IMR-90 (cell line): ENCODE measurements at regions not wholly inside any gene's neighbourhood (a gene's known extent, or its start where the extent isn't known, plus 50 kb on each side); places are given as distances from the start of the nearest gene placed in this dataset.
A peak's percentile ranks its signal among the peaks of the same experiment; 100 is the strongest.

Source experiments
- ATAC-seq: fragments of 200-7000 bp; cut with Tn5 transposase; 2 replicates; pipeline ENCODE4 v1.9.1; 2020; ENCODE audit warnings: low read depth, mild to moderate bottlenecking, moderate library complexity
- BruUV-seq: library from RNA; stranded (reverse); fragments of 400-500 nt; replicated peaks from 2 replicates; lab custom pipeline; 2021; lab: Mats Ljungman, UMichigan
- CTCF ChIA-PET: fragments of 300-600 bp; formaldehyde crosslinking; extraction: SDS; loops from one replicate; lab custom pipeline; 2021; ENCODE audit warnings: antibody characterized with exemption; lab: Yijun Ruan, JAX
- POLR2A ChIA-PET: fragments of 300-600 bp; sonication (Branson Sonifier 250); formaldehyde crosslinking; loops from one replicate; lab custom pipeline; 2022; ENCODE audit warnings: antibody characterized with exemption; ENCODE audit not compliant: unreplicated experiment; lab: Charles Lee
- DNase-seq: peaks from one replicate; pipeline ENCODE4 v3.0.0; 2013
- H2AFZ ChIP-seq: replicated peaks from 2 replicates; pipeline ENCODE3; 2013; ENCODE audit warnings: low read length, mild to moderate bottlenecking; ENCODE audit not compliant: poor library complexity
- H2AK5ac ChIP-seq: 2 replicates; pipeline ENCODE4 v1.6.1; 2013; ENCODE audit warnings: low read depth, low read length, inconsistent platforms
- H2AK9ac ChIP-seq: replicated peaks from 2 replicates; pipeline ENCODE3; 2013; ENCODE audit warnings: mild to moderate bottlenecking, low read depth, low read length, moderate library complexity; ENCODE audit not compliant: poor library complexity
- H2BK120ac ChIP-seq: 2 replicates; pipeline ENCODE4 v1.6.1; 2013; ENCODE audit warnings: low read depth, low read length, inconsistent platforms
- H2BK15ac ChIP-seq: 3 replicates; pipeline ENCODE4 v1.6.1; 2013; ENCODE audit warnings: low read depth, low read length, inconsistent platforms
- H2BK20ac ChIP-seq: 2 replicates; pipeline ENCODE4 v1.6.1; 2013; ENCODE audit warnings: low read depth, mild to moderate bottlenecking, inconsistent platforms, low read length, moderate library complexity
- H2BK5ac ChIP-seq: 2 replicates; pipeline ENCODE4 v1.6.1; 2013; ENCODE audit warnings: mild to moderate bottlenecking, low read depth, low read length, inconsistent platforms; ENCODE audit not compliant: poor library complexity, severe bottlenecking
- H3K14ac ChIP-seq: replicated peaks from 2 replicates; pipeline ENCODE4 v1.6.1; 2013; ENCODE audit warnings: low read depth, low read length, inconsistent platforms
- H3K18ac ChIP-seq: 2 replicates; pipeline ENCODE4 v1.6.1; 2013; ENCODE audit warnings: low read depth, low read length, control low read depth
- H3K23ac ChIP-seq: 2 replicates; pipeline ENCODE4 v1.6.1; 2013; ENCODE audit warnings: low read depth, low read length, inconsistent platforms
- H3K27ac ChIP-seq: 2 replicates; pipeline ENCODE4 v1.5.1; 2013; ENCODE audit warnings: mild to moderate bottlenecking, control low read depth, low read length; ENCODE audit not compliant: insufficient read depth
- H3K27me3 ChIP-seq: 2 replicates; pipeline ENCODE4 v1.6.1; 2013; ENCODE audit warnings: low read length; ENCODE audit not compliant: control insufficient read depth, insufficient read depth
- H3K36me3 ChIP-seq: 2 replicates; pipeline ENCODE4 v1.6.1; 2013; ENCODE audit warnings: low read length, mixed read lengths; ENCODE audit not compliant: control insufficient read depth, insufficient read depth
- H3K4ac ChIP-seq: 2 replicates; pipeline ENCODE4 v1.6.1; 2013; ENCODE audit warnings: low read depth, low read length, inconsistent platforms
- H3K4me1 ChIP-seq: 2 replicates; pipeline ENCODE4 v1.6.1; 2013; ENCODE audit warnings: low read length, mixed read lengths; ENCODE audit not compliant: control insufficient read depth, insufficient read depth
- H3K4me2 ChIP-seq: 2 replicates; pipeline ENCODE4 v1.6.1; 2013; ENCODE audit warnings: low read depth, mild to moderate bottlenecking, control low read depth, low read length, moderate library complexity
- H3K4me3 ChIP-seq: 2 replicates; pipeline ENCODE4 v1.5.1; 2013; ENCODE audit warnings: low read depth, mild to moderate bottlenecking, control low read depth, low read length, moderate library complexity; ENCODE audit not compliant: insufficient read depth
- H3K56ac ChIP-seq: 2 replicates; pipeline ENCODE4 v1.6.1; 2013; ENCODE audit warnings: low read length, inconsistent platforms; ENCODE audit not compliant: insufficient read depth; ENCODE audit errors: extremely low read depth
- H3K79me1 ChIP-seq, 2 experiments: 2 replicates each; pipeline ENCODE4 v1.6.1; 2013; ENCODE audit warnings: low read length in 2 of 2, inconsistent platforms in 1 of 2, low read depth in 1 of 2
- H3K9ac ChIP-seq: 2 replicates; pipeline ENCODE4 v1.6.1; 2013; ENCODE audit warnings: low read depth, low read length, control low read depth
- H3K9me1 ChIP-seq: 2 replicates; pipeline ENCODE4 v1.6.1; 2013; ENCODE audit warnings: low read length, inconsistent platforms; ENCODE audit not compliant: insufficient read depth
- H3K9me3 ChIP-seq: 2 replicates; pipeline ENCODE4 v1.6.1; 2013; ENCODE audit warnings: low read length; ENCODE audit not compliant: control insufficient read depth, insufficient read depth
- H4K20me1 ChIP-seq: 2 replicates; pipeline ENCODE4 v1.6.1; 2013; ENCODE audit warnings: low read length, inconsistent platforms; ENCODE audit not compliant: insufficient read depth
- H4K5ac ChIP-seq: 2 replicates; pipeline ENCODE4 v1.6.1; 2013; ENCODE audit warnings: mild to moderate bottlenecking, low read depth, low read length, control low read depth
- H4K8ac ChIP-seq, 2 experiments: 2 replicates each; pipeline ENCODE4 v1.6.1; 2013; ENCODE audit warnings: low read depth in 2 of 2, low read length in 2 of 2, control low read depth in 1 of 2, inconsistent platforms in 1 of 2
- H4K91ac ChIP-seq: 2 replicates; pipeline ENCODE4 v1.6.1; 2013; ENCODE audit warnings: low read depth, low read length, inconsistent platforms; ENCODE audit not compliant: insufficient read depth
- BHLHE40 ChIP-seq: fragments of 150-350 bp; IDR thresholded peaks from 2 replicates; pipeline ENCODE4 v1.6.1; 2016; ENCODE audit warnings: mild to moderate bottlenecking, low read depth, low read length
- CEBPB ChIP-seq: IDR thresholded peaks from 2 replicates; pipeline ENCODE4 v1.6.1; 2012; ENCODE audit warnings: low read depth, low read length, improper control_type of control experiment
- CHD1 ChIP-seq: IDR thresholded peaks from 2 replicates; pipeline ENCODE4 v1.6.1; 2012; ENCODE audit warnings: low read depth, low read length, improper control_type of control experiment
- FOS ChIP-seq: fragments of 150-350 bp; IDR thresholded peaks from 2 replicates; pipeline ENCODE4 v1.6.1; 2016; ENCODE audit warnings: low read depth, low read length
- MAFK ChIP-seq: IDR thresholded peaks from 2 replicates; pipeline ENCODE4 v1.6.1; 2012; ENCODE audit warnings: low read depth, low read length, improper control_type of control experiment
- MAZ ChIP-seq: IDR thresholded peaks from 2 replicates; pipeline ENCODE4 v1.6.1; 2012; ENCODE audit warnings: low read depth, mild to moderate bottlenecking, low read length, improper control_type of control experiment, moderate library complexity, borderline replicate concordance
- MXI1 ChIP-seq: IDR thresholded peaks from 2 replicates; pipeline ENCODE4 v1.6.1; 2012; ENCODE audit warnings: low read depth, mild to moderate bottlenecking, low read length, moderate library complexity, borderline replicate concordance
- NFE2L2 ChIP-seq: fragments of 150-350 bp; IDR thresholded peaks from 2 replicates; pipeline ENCODE4 v1.6.1; 2016; ENCODE audit warnings: low read depth, mild to moderate bottlenecking, low read length
- POLR2A ChIP-seq: IDR thresholded peaks from 2 replicates; pipeline ENCODE4 v1.6.1; 2012; ENCODE audit warnings: mild to moderate bottlenecking, low read depth, low read length
- RAD21 ChIP-seq: IDR thresholded peaks from 2 replicates; pipeline ENCODE4 v1.6.1; 2012; ENCODE audit warnings: low read length, improper control_type of control experiment
- RCOR1 ChIP-seq: IDR thresholded peaks from 2 replicates; pipeline ENCODE4 v1.6.1; 2012; ENCODE audit warnings: mild to moderate bottlenecking, low read length, improper control_type of control experiment; ENCODE audit not compliant: insufficient replicate concordance
- RFX5 ChIP-seq: IDR thresholded peaks from 2 replicates; pipeline ENCODE4 v1.8.0; 2012; ENCODE audit warnings: low read depth, mild to moderate bottlenecking, low read length, moderate library complexity
- SMC3 ChIP-seq: fragments of 150-350 bp; IDR thresholded peaks from 2 replicates; pipeline ENCODE4 v1.6.1; 2016; ENCODE audit warnings: low read depth, mild to moderate bottlenecking, antibody characterized with exemption, low read length, moderate library complexity
- WGBS, 2 experiments: methylation state at CpG; one replicate each; pipeline versions ENCODE4 v1.1.5 to v1.1.7; 2013; ENCODE audit warnings: missing lambda C conversion rate in 2 of 2; ENCODE audit not compliant: insufficient read length in 1 of 2; ENCODE audit errors: extremely low coverage in 2 of 2; 5-methylcytosine and 5-hydroxymethylcytosine counted together
- dilution Hi-C: fragments of 300-500 bp; cut with HindIII; formaldehyde crosslinking; loops from one replicate; pipeline ENCODE4 v1.14.3; 2018; ENCODE audit warnings: low sequenced_read_pairs; ENCODE audit not compliant: unreplicated experiment
- in situ Hi-C: fragments of 300-500 bp; cut with MboI; formaldehyde crosslinking; loops from 3 replicates; pipeline ENCODE4 v1.14.3; 2019; ENCODE audit warnings: low sequenced_read_pairs, inconsistent platforms, mixed read lengths
- intact Hi-C: fragments of 100-400 bp; cut with micrococcal nuclease; formaldehyde crosslinking; loops from 2 replicates; pipeline ENCODE4 v1.10.0; 2022
- TF ChIP-seq, protein P1 (sequence below): fragments of 150-350 bp; IDR thresholded peaks from 2 replicates; pipeline ENCODE4 v1.6.1; 2017; ENCODE audit warnings: mild to moderate bottlenecking, antibody characterized with exemption, low read length, low read depth
- TF ChIP-seq, protein P2 (sequence below): fragments of 150-350 bp; IDR thresholded peaks from 2 replicates; pipeline ENCODE4 v1.6.1; 2016; ENCODE audit warnings: low read depth, mild to moderate bottlenecking, low read length, moderate library complexity, borderline replicate concordance
- TF ChIP-seq, protein P3 (sequence below): conservative IDR thresholded peaks from 2 replicates; pipeline ENCODE4 v1.5.1; 2012; ENCODE audit warnings: mild to moderate bottlenecking, low read depth, low read length, improper control_type of control experiment

DNA sequence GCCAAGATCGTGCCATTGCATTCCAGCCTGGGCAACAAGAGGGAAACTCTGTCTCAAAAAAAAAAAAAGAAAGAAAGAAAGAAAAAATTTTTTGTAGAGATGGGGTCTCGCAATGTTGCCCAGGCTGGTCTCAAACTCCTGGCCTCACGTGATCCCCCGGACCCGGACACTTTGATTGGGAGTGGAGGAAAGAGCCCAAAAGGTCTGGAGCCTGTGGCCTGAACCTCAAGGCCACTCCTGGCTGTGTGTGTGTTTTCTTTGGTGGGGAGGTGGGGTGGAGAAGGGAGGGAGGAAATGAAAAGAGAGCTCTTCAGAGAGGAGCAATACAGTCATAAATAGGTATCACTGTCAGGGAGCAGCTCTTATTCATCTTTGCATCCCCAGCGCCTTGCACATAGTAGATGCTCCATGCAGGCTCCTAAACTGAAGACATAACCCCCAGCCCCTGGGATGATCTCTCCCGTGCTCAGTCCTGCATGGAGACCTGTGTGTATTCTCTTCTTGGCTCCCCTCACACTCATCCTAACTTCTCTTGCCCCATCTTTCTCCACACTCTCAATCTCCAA is 75.7 kb downstream of the FGD2 start:
- H3K9me3 ChIP-seq = no peaks in the 10 kb centered on the region
- no peaks in the 10 kb centered on the region for H3K36me3 ChIP-seq
- no peak overlapping the region for H2BK5ac ChIP-seq
- no peak overlapping the region for H3K23ac ChIP-seq
- TF ChIP-seq MXI1 = no peak
- TF ChIP-seq RFX5 = no peak
- no peak for TF ChIP-seq SMC3
- no peak for TF ChIP-seq RCOR1
- TF ChIP-seq, protein P1, sequence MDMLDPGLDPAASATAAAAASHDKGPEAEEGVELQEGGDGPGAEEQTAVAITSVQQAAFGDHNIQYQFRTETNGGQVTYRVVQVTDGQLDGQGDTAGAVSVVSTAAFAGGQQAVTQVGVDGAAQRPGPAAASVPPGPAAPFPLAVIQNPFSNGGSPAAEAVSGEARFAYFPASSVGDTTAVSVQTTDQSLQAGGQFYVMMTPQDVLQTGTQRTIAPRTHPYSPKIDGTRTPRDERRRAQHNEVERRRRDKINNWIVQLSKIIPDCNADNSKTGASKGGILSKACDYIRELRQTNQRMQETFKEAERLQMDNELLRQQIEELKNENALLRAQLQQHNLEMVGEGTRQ = no peak
- TF ChIP-seq NFE2L2 = no peak
- TF ChIP-seq MAZ = no peak
- no peak for TF ChIP-seq FOS
- TF ChIP-seq POLR2A = no peak
- TF ChIP-seq, protein P2, sequence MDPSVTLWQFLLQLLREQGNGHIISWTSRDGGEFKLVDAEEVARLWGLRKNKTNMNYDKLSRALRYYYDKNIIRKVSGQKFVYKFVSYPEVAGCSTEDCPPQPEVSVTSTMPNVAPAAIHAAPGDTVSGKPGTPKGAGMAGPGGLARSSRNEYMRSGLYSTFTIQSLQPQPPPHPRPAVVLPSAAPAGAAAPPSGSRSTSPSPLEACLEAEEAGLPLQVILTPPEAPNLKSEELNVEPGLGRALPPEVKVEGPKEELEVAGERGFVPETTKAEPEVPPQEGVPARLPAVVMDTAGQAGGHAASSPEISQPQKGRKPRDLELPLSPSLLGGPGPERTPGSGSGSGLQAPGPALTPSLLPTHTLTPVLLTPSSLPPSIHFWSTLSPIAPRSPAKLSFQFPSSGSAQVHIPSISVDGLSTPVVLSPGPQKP = no peak
- no peak for TF ChIP-seq CEBPB
- no peak for TF ChIP-seq RAD21
- TF ChIP-seq BHLHE40 = no peak
- TF ChIP-seq, protein P3, sequence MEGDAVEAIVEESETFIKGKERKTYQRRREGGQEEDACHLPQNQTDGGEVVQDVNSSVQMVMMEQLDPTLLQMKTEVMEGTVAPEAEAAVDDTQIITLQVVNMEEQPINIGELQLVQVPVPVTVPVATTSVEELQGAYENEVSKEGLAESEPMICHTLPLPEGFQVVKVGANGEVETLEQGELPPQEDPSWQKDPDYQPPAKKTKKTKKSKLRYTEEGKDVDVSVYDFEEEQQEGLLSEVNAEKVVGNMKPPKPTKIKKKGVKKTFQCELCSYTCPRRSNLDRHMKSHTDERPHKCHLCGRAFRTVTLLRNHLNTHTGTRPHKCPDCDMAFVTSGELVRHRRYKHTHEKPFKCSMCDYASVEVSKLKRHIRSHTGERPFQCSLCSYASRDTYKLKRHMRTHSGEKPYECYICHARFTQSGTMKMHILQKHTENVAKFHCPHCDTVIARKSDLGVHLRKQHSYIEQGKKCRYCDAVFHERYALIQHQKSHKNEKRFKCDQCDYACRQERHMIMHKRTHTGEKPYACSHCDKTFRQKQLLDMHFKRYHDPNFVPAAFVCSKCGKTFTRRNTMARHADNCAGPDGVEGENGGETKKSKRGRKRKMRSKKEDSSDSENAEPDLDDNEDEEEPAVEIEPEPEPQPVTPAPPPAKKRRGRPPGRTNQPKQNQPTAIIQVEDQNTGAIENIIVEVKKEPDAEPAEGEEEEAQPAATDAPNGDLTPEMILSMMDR = no peak
- no peak for TF ChIP-seq CHD1
- TF ChIP-seq MAFK = no peak
- H2AK9ac ChIP-seq = no peak overlapping the region
- ATAC-seq (no peak), DNase-seq (no peak)
- 83% methylated on average over 1 of the region's 7 CpGs; no CpG with 5 or more reads in 1 of the 2 experiments for WGBS, 2 experiments
- H2BK120ac ChIP-seq = no peak overlapping the region
- no peaks in the 10 kb centered on the region for H3K27me3 ChIP-seq
- no peak overlapping the region for H3K56ac ChIP-seq
- no peaks in the 10 kb centered on the region for H3K79me1 ChIP-seq
- no TSS peak for BruUV-seq
- no peak overlapping the region; the same call in 1 of the 2 replicates for H3K18ac ChIP-seq
- dilution Hi-C loops = no loop called here
- in situ Hi-C loops = no loop called here
- H4K91ac ChIP-seq = no peak overlapping the region; the same call in 1 of the 2 replicates
- H3K4me3 ChIP-seq = no peak overlapping the region
- no peak overlapping the region for H3K4ac ChIP-seq
- no peak overlapping the region for H3K4me2 ChIP-seq
- no peak overlapping the region; the same call in 2 of the 3 replicates for H2BK15ac ChIP-seq
- H2AK5ac ChIP-seq = peak overlapping the region; percentile 20; the same call in 1 of the 2 replicates
- H3K27ac ChIP-seq = no peak overlapping the region
- no peak overlapping the region for H4K5ac ChIP-seq
- peaks cover 15% of the 10 kb centered on the region for H3K4me1 ChIP-seq
- no peak overlapping the region for H4K8ac ChIP-seq
- H2AFZ ChIP-seq = no peak overlapping the region
- H3K9ac ChIP-seq = no peak overlapping the region
- H4K20me1 ChIP-seq = no peaks in the 10 kb centered on the region
- CTCF ChIA-PET = no interaction called here
- intact Hi-C loops = no loop called here
- no peak overlapping the region for H2BK20ac ChIP-seq
- H3K9me1 ChIP-seq = peaks cover 7% of the 10 kb centered on the region
- H3K14ac ChIP-seq = no peak overlapping the region
- POLR2A ChIA-PET = no interaction called here
